Ishikawa (cell line): ENCODE measurements at regions not wholly inside any gene's neighbourhood (a gene's known extent, or its start where the extent isn't known, plus 50 kb on each side); places are given as distances from the start of the nearest gene placed in this dataset.

Source experiments
- CEBPB ChIP-seq: IDR thresholded peaks from 2 replicates; pipeline ENCODE4 v1.6.1; 2012
- CREB1 ChIP-seq: IDR thresholded peaks from 2 replicates; pipeline ENCODE4 v1.6.1; 2012; ENCODE audit warnings: low read depth
- EP300 ChIP-seq: IDR thresholded peaks from 2 replicates; pipeline ENCODE4 v1.6.1; 2012; ENCODE audit warnings: borderline replicate concordance
- FOXM1 ChIP-seq: IDR thresholded peaks from 2 replicates; pipeline ENCODE4 v1.6.1; 2012; ENCODE audit warnings: low read depth, borderline replicate concordance
- MAX ChIP-seq: IDR thresholded peaks from 2 replicates; pipeline ENCODE4 v1.6.1; 2012
- NFIC ChIP-seq: IDR thresholded peaks from 2 replicates; pipeline ENCODE4 v1.6.1; 2012
- RAD21 ChIP-seq: IDR thresholded peaks from 2 replicates; pipeline ENCODE4 v1.6.1; 2012; ENCODE audit warnings: low read depth
- TAF1 ChIP-seq: IDR thresholded peaks from 2 replicates; pipeline ENCODE4 v1.6.1; 2012; ENCODE audit warnings: low read depth, mild to moderate bottlenecking
- TCF12 ChIP-seq: IDR thresholded peaks from 2 replicates; pipeline ENCODE4 v1.6.1; 2012; ENCODE audit warnings: low read depth
- TEAD4 ChIP-seq: IDR thresholded peaks from 2 replicates; pipeline ENCODE4 v1.6.1; 2012
- YY1 ChIP-seq: IDR thresholded peaks from 2 replicates; pipeline ENCODE4 v1.6.1; 2012; ENCODE audit warnings: low read depth
- ZBTB7A ChIP-seq: IDR thresholded peaks from 2 replicates; pipeline ENCODE4 v1.6.1; 2012; ENCODE audit warnings: low read depth
- TF ChIP-seq, protein P1 (sequence below): IDR thresholded peaks from 2 replicates; pipeline ENCODE4 v1.6.1; 2012; ENCODE audit warnings: low read depth, mild to moderate bottlenecking
- TF ChIP-seq, protein P2 (sequence below): IDR thresholded peaks from 2 replicates; pipeline ENCODE4 v1.6.1; 2012

- TF ChIP-seq, protein P1, sequence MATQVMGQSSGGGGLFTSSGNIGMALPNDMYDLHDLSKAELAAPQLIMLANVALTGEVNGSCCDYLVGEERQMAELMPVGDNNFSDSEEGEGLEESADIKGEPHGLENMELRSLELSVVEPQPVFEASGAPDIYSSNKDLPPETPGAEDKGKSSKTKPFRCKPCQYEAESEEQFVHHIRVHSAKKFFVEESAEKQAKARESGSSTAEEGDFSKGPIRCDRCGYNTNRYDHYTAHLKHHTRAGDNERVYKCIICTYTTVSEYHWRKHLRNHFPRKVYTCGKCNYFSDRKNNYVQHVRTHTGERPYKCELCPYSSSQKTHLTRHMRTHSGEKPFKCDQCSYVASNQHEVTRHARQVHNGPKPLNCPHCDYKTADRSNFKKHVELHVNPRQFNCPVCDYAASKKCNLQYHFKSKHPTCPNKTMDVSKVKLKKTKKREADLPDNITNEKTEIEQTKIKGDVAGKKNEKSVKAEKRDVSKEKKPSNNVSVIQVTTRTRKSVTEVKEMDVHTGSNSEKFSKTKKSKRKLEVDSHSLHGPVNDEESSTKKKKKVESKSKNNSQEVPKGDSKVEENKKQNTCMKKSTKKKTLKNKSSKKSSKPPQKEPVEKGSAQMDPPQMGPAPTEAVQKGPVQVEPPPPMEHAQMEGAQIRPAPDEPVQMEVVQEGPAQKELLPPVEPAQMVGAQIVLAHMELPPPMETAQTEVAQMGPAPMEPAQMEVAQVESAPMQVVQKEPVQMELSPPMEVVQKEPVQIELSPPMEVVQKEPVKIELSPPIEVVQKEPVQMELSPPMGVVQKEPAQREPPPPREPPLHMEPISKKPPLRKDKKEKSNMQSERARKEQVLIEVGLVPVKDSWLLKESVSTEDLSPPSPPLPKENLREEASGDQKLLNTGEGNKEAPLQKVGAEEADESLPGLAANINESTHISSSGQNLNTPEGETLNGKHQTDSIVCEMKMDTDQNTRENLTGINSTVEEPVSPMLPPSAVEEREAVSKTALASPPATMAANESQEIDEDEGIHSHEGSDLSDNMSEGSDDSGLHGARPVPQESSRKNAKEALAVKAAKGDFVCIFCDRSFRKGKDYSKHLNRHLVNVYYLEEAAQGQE: no peak
- TF ChIP-seq TEAD4 (no peak), CEBPB (no peak), NFIC (no peak), RAD21 (no peak), ZBTB7A (no peak), EP300 (no peak), YY1 (no peak), TAF1 (no peak), MAX (no peak), FOXM1 (no peak), CREB1 (no peak), TCF12 (no peak)
- TF ChIP-seq, protein P2, sequence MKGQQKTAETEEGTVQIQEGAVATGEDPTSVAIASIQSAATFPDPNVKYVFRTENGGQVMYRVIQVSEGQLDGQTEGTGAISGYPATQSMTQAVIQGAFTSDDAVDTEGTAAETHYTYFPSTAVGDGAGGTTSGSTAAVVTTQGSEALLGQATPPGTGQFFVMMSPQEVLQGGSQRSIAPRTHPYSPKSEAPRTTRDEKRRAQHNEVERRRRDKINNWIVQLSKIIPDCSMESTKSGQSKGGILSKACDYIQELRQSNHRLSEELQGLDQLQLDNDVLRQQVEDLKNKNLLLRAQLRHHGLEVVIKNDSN: no peak
Observed at GRCh38 chr5:107724642-107725041, 53.9 kb upstream of the EFNA5 start.
